WERI-Rb-1 (cell line): ENCODE measurements at regions not wholly inside any gene's neighbourhood (a gene's known extent, or its start where the extent isn't known, plus 50 kb on each side); places are given as distances from the start of the nearest gene placed in this dataset.

Experiments used
- DNase-seq: peaks from one replicate; pipeline ENCODE4 v3.0.0-alpha.2; 2020
- H3K27ac ChIP-seq: fragments of 250-450 bp; sonication (Bioruptor Pico); 2 replicates; pipeline ENCODE4 v1.5.1; 2020; ENCODE audit warnings: mild to moderate bottlenecking, moderate library complexity
- H3K27me3 ChIP-seq: fragments of 250-450 bp; sonication (Bioruptor Pico); 2 replicates; pipeline ENCODE4 v1.5.1; 2021; ENCODE audit warnings: mild to moderate bottlenecking, low read depth, moderate library complexity; ENCODE audit not compliant: insufficient read depth, severe bottlenecking
- H3K36me3 ChIP-seq: fragments of 250-450 bp; sonication (Bioruptor Pico); 2 replicates; pipeline ENCODE4 v1.5.1; 2020; ENCODE audit warnings: mild to moderate bottlenecking, moderate library complexity
- H3K4me3 ChIP-seq: 2 replicates; pipeline ENCODE4 v1.5.1; 2011; ENCODE audit warnings: low read depth, mild to moderate bottlenecking, control low read depth, low read length
- H3K9me3 ChIP-seq: fragments of 250-450 bp; sonication (Bioruptor Pico); 2 replicates; pipeline ENCODE4 v1.5.1; 2021; ENCODE audit warnings: mild to moderate bottlenecking, moderate library complexity; ENCODE audit not compliant: severe bottlenecking
- CTCF ChIP-seq: IDR thresholded peaks from 2 replicates; pipeline ENCODE4 v1.5.1; 2011; ENCODE audit warnings: low read depth, mild to moderate bottlenecking, control low read depth, inconsistent platforms, low read length

GRCh38 chr10:21396889-21397288 lies 128.6 kb downstream of the SKIDA1 start:
- Histone ChIP-seq H3K27me3 (no peaks in the 10 kb centered on the region), H3K4me3 (no peak overlapping the region), H3K27ac (no peak overlapping the region), H3K36me3 (no peaks in the 10 kb centered on the region), H3K9me3 (no peaks in the 10 kb centered on the region)
- DNase-seq, result no peak
- no peak for TF ChIP-seq CTCF

- Histone ChIP-seq H3K27me3 (no peaks in the 10 kb centered on the region), H3K36me3 (no peaks in the 10 kb centered on the region), H3K9me3 (no peaks in the 10 kb centered on the region), H3K27ac (no peak overlapping the region), H3K4me3 (no peak overlapping the region)
- no peak for DNase-seq
- TF ChIP-seq CTCF, result no peak
These were observed 131.6 kb downstream of the SKIDA1 start for GRCh38 chr10:21393931-21394330.

DNA sequence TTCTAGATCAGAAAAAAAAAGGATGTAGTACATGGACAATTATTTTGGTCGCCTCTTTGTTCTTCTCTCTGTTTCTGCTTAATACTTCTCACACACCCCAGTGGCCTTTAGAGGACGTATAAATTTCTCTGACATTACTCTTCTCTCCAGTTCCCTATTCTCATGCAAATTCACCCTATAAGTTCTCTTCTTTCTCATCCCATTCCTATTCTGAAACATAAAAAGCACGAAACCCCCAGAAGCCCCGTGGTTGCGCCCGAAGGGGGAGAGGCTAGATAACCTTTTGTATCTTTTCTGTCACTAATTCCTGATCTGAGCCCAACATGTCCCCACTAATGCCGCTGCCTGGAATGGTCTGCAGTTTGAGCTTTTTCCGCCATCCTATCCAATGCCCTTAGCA lies 136.9 kb downstream of the SKIDA1 start:
- no peak overlapping the region for H3K27ac ChIP-seq
- no peak for DNase-seq
- no peak for TF ChIP-seq CTCF
- no peaks in the 10 kb centered on the region for H3K36me3 ChIP-seq
- no peaks in the 10 kb centered on the region for H3K9me3 ChIP-seq
- H3K4me3 ChIP-seq, result no peak overlapping the region
- no peaks in the 10 kb centered on the region for H3K27me3 ChIP-seq

DNA sequence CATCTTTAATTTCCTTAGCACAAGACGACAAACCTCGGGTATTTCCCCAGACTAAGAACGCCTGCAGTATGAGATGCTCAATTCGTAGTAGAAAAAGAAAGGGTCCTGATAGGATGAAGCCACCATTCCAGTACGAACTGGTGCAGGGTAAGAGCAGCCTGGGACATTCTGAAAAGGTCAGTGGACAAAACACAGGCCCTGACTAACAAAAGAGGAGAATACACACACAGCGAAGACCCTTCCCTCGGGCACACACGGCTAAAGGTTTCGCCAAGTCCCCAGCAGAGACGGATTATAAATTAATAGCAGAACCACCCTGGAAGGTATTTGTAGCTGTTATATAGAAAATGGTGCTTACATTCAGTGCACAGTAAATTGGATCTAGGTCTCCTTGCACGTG lies 137.6 kb downstream of the SKIDA1 start:
- no peak for DNase-seq
- Histone ChIP-seq H3K4me3 (no peak overlapping the region), H3K36me3 (no peaks in the 10 kb centered on the region), H3K27me3 (no peaks in the 10 kb centered on the region), H3K27ac (no peak overlapping the region), H3K9me3 (no peaks in the 10 kb centered on the region)
- TF ChIP-seq CTCF, result no peak

DNA sequence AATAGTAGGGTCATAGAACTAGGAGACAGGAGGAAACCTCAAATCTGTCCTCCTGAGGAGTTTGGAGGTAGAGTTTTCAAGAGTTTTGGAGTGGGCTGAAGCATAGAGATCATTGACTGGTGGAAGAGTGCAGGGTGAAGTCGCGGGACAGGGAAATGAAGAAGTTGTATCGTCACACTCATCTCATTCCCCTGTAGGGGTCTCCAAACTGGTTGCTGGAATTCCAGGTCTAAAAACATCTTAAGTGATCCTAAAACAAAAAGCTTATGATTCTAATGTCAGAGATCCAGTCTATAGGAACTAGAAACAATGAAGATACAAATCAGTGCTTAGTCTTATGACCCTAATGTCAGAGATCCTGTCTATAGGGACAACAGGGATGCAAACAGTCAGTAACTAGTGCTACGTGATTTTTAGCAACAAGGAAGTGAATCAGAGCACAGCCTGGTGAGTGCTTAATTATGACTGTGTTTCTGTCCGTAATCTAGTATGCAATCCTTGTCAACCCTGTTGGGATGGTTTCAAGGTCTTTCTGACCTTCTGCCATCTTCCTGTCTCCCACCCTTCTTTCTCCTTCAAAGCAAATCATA lies 139.4 kb downstream of the SKIDA1 start:
- H3K4me3 ChIP-seq, result no peak overlapping the region
- H3K36me3 ChIP-seq, result no peaks in the 10 kb centered on the region
- H3K9me3 ChIP-seq, result no peaks in the 10 kb centered on the region
- no peaks in the 10 kb centered on the region for H3K27me3 ChIP-seq
- no peak overlapping the region for H3K27ac ChIP-seq
- DNase-seq, result no peak
- no peak for TF ChIP-seq CTCF

DNA sequence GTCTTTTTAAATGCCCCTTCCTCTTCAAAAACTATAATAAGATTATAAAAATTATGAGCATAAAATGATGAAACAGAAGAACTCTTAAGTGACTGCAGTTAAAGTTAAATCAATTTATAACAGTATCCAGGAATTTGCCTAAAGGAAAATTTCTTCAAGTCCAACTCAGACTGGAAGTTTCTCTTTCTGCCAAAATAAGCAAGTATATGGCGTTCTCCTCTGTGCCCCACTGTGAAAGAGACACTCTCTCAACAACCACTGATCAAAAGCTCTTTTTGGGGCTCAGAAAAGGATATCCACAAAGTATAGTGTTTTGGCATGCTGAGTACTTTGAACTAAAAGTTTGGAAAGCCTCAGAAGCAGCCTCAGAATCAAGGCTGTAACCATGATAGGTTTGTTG lies 139.9 kb downstream of the SKIDA1 start:
- no peak overlapping the region for H3K4me3 ChIP-seq
- DNase-seq, result no peak
- H3K9me3 ChIP-seq, result no peaks in the 10 kb centered on the region
- no peak for TF ChIP-seq CTCF
- H3K27me3 ChIP-seq, result no peaks in the 10 kb centered on the region
- no peak overlapping the region for H3K27ac ChIP-seq
- no peaks in the 10 kb centered on the region for H3K36me3 ChIP-seq
